NCI-H1105 treated with DMSO at 0.1 percent for 48 hours (cell line): ENCODE measurements at regions not wholly inside any gene's neighbourhood (a gene's known extent, or its start where the extent isn't known, plus 50 kb on each side); places are given as distances from the start of the nearest gene placed in this dataset.
A peak's percentile ranks its signal among the peaks of the same experiment; 100 is the strongest.

Experiments
- DNase-seq: peaks from one replicate; lab custom pipeline; 2025; lab: John Stamatoyannopoulos, UW

GRCh38 chr13:33372251-33372919, 86.8 kb upstream of the STARD13 start:
- DNase-seq = no peak

GRCh38 chr13:33373624-33374023, 88.1 kb upstream of the STARD13 start:
- DNase-seq = no peak

- no peak for DNase-seq
Observed at GRCh38 chr13:33375421-33375820, 89.9 kb upstream of the STARD13 start.

GRCh38 chr13:33376212-33376611, 90.7 kb upstream of the STARD13 start:
- no peak for DNase-seq

- DNase-seq = no peak
Observed at GRCh38 chr13:33377411-33377810, 91.9 kb upstream of the STARD13 start.

- DNase-seq = no peak
Observed at GRCh38 chr13:33377825-33378224, 92.3 kb upstream of the STARD13 start.

GRCh38 chr13:33379608-33380007, 94.1 kb upstream of the STARD13 start:
- DNase-seq = no peak

GRCh38 chr13:33380487-33381079, 95.0 kb upstream of the STARD13 start:
- DNase-seq = no peak

GRCh38 chr13:33381180-33381579, 95.6 kb upstream of the STARD13 start:
- no peak for DNase-seq

GRCh38 chr13:33381906-33382305, 96.4 kb upstream of the STARD13 start:
- no peak for DNase-seq

- no peak for DNase-seq
Observed at GRCh38 chr13:33383724-33384577, 98.4 kb upstream of the STARD13 start.

- no peak for DNase-seq
Observed at GRCh38 chr13:33388286-33388998, 102.9 kb upstream of the STARD13 start.

GRCh38 chr13:33392794-33393405, 107.3 kb upstream of the STARD13 start:
- no peak for DNase-seq

- DNase-seq = no peak
Observed at GRCh38 chr13:33394294-33394932, 108.9 kb upstream of the STARD13 start.

- DNase-seq = peak; percentile 83
Observed at GRCh38 chr13:33401238-33401637, 115.7 kb upstream of the STARD13 start.

- no peak for DNase-seq
Observed at GRCh38 chr13:33402975-33403374, 117.4 kb upstream of the STARD13 start.

- no peak for DNase-seq
Observed at GRCh38 chr13:33403807-33404362, 118.3 kb upstream of the STARD13 start.

- DNase-seq = no peak
Observed at GRCh38 chr13:33405371-33405770, 119.8 kb upstream of the STARD13 start.

- DNase-seq = no peak
Observed at GRCh38 chr13:33409673-33410510, 124.3 kb upstream of the STARD13 start.

- DNase-seq = no peak
Observed at GRCh38 chr13:33410619-33411018, 125.1 kb upstream of the STARD13 start.
